Testis (tissue), 2 donors: ENCODE measurements at regions not wholly inside any gene's neighbourhood (a gene's known extent, or its start where the extent isn't known, plus 50 kb on each side); places are given as distances from the start of the nearest gene placed in this dataset.

Experiments used
- POLR2A ChIP-seq: fragments of 450-650 bp; IDR thresholded peaks from one replicate; pipeline ENCODE4 v1.6.1; 2017; ENCODE audit warnings: antibody characterized with exemption, mild to moderate bottlenecking, moderate library complexity
- TF ChIP-seq, protein P1 (sequence below), 3 experiments: fragments of 450-650 bp in 2 of 3; fragments of 200-600 bp in 1 of 3; sonication (generic) in 1 of 3; IDR thresholded peaks; one replicate each; pipeline ENCODE4 v1.5.1; 2016 to 2019; ENCODE audit warnings: antibody characterized with exemption in 3 of 3, mild to moderate bottlenecking in 2 of 3, moderate library complexity in 1 of 3

DNA sequence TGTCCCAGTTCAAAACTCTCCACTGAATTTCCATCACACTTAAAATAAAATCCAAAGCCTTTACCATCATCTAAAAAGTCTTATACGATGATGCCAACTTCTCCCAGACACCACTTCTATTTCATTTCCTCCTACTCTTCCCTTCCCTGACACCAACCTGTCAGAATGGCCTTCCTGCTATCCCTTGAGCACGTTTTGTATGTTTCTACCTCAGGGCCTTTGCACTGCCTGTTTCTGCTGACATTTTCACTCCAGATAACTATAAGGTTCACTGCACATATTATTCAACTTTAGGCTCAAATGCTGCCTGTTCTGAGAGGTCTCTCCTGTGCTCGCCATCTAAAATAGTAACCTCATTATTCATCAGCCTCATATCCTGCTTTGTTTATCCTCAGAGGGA, 269.6 kb downstream of the HTR7 start:
- TF ChIP-seq, protein P1, sequence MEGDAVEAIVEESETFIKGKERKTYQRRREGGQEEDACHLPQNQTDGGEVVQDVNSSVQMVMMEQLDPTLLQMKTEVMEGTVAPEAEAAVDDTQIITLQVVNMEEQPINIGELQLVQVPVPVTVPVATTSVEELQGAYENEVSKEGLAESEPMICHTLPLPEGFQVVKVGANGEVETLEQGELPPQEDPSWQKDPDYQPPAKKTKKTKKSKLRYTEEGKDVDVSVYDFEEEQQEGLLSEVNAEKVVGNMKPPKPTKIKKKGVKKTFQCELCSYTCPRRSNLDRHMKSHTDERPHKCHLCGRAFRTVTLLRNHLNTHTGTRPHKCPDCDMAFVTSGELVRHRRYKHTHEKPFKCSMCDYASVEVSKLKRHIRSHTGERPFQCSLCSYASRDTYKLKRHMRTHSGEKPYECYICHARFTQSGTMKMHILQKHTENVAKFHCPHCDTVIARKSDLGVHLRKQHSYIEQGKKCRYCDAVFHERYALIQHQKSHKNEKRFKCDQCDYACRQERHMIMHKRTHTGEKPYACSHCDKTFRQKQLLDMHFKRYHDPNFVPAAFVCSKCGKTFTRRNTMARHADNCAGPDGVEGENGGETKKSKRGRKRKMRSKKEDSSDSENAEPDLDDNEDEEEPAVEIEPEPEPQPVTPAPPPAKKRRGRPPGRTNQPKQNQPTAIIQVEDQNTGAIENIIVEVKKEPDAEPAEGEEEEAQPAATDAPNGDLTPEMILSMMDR (IDR thresholded peaks at IDR 0.05), result no peak
- no peak for TF ChIP-seq POLR2A
